Body of pancreas (tissue), 4 donors: ENCODE measurements at regions not wholly inside any gene's neighbourhood (a gene's known extent, or its start where the extent isn't known, plus 50 kb on each side); places are given as distances from the start of the nearest gene placed in this dataset.

Experiments
- CTCF ChIP-seq, 7 experiments: fragments of 450-650 bp in 4 of 7; fragments of 200-600 bp in 3 of 7; sonication (generic) in 3 of 7; IDR thresholded peaks; one replicate each; pipeline ENCODE4 v1.5.1; 2016 to 2019; ENCODE audit warnings: antibody characterized with exemption in 7 of 7
- POLR2A ChIP-seq, 3 donors: fragments of 450-650 bp; IDR thresholded peaks; one replicate each; pipeline ENCODE4 v1.6.1; 2016; ENCODE audit warnings: antibody characterized with exemption in 3 of 3, mild to moderate bottlenecking in 2 of 3

DNA sequence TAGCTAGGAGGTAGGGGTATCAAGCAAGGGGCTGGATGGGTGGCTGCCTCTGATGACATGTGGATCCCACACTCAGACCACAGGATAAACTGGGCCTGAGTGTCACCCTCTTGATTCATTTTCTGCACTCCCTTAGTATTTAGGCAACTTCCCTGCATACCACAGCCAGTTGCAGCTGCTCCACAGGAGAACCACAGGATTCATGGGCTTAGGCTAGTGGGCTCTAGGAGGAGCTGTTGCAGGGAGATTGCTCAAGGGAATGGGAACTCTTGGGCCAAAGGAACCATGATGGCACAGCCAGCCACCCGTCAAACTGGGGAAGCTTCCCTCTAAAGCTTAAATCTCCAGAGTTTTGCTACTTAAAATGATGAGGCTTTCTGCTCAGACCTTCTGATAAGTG lies 269.7 kb upstream of the ASIC2 start:
- TF ChIP-seq CTCF (IDR thresholded peaks at IDR 0.05): no peak
- no peak for TF ChIP-seq POLR2A (IDR thresholded peaks at IDR 0.05)
